PC-9 (cell line): ENCODE measurements at regions not wholly inside any gene's neighbourhood (a gene's known extent, or its start where the extent isn't known, plus 50 kb on each side); places are given as distances from the start of the nearest gene placed in this dataset.

Experiments used
- BruUV-seq: library from RNA; stranded (reverse); fragments of 400-500 nt; replicated peaks from 2 replicates; lab custom pipeline; 2021; lab: Mats Ljungman, UMichigan
- CTCF ChIA-PET: fragments of 300-600 bp; sonication (Branson Sonifier 250); formaldehyde crosslinking; loops from one replicate; lab custom pipeline; 2022; ENCODE audit warnings: antibody characterized with exemption; lab: Charles Lee
- POLR2A ChIA-PET: fragments of 300-600 bp; sonication (Branson Sonifier 250); formaldehyde crosslinking; loops from one replicate; lab custom pipeline; 2022; ENCODE audit warnings: antibody characterized with exemption; ENCODE audit not compliant: unreplicated experiment; lab: Charles Lee
- DNase-seq, 2 experiments: peaks; one replicate each; pipeline versions ENCODE4 v3.0.0 to v3.0.0-alpha.2; 2015 to 2022; ENCODE audit warnings: mixed read lengths in 1 of 2
- H2AFZ ChIP-seq: fragments of 200-600 bp; sonication (generic); 2 replicates; pipeline ENCODE4 v1.8.1; 2017; ENCODE audit warnings: antibody characterized with exemption
- H3F3A ChIP-seq: fragments of 200-600 bp; sonication (generic); 2 replicates; pipeline ENCODE4 v1.8.1; 2017; ENCODE audit warnings: antibody characterized with exemption, mild to moderate bottlenecking, low read depth; ENCODE audit not compliant: insufficient read depth
- H3K27ac ChIP-seq: fragments of 200-600 bp; sonication (generic); 2 replicates; pipeline ENCODE4 v1.6.1; 2016; ENCODE audit warnings: mixed run types
- H3K27me3 ChIP-seq: fragments of 200-600 bp; sonication (generic); 2 replicates; pipeline ENCODE4 v1.6.1; 2016; ENCODE audit warnings: low read depth, mixed run types; ENCODE audit not compliant: insufficient read depth
- H3K36me3 ChIP-seq: fragments of 200-600 bp; sonication (generic); 2 replicates; pipeline ENCODE4 v1.6.1; 2016; ENCODE audit warnings: low read depth, mixed run types
- H3K4me1 ChIP-seq: fragments of 200-600 bp; sonication (generic); replicated peaks from 2 replicates; pipeline ENCODE4 v1.6.1; 2016; ENCODE audit warnings: mixed run types; ENCODE audit not compliant: insufficient read depth
- H3K4me2 ChIP-seq: fragments of 200-600 bp; sonication (generic); 2 replicates; pipeline ENCODE4 v1.6.1; 2017; ENCODE audit warnings: mixed run types
- H3K4me3 ChIP-seq: fragments of 200-600 bp; sonication (generic); 2 replicates; pipeline ENCODE4 v1.6.1; 2016; ENCODE audit warnings: mixed run types
- H3K79me2 ChIP-seq: fragments of 200-600 bp; sonication (generic); 2 replicates; pipeline ENCODE4 v1.6.1; 2017; ENCODE audit warnings: low read depth, mixed run types
- H3K9me2 ChIP-seq: fragments of 200-600 bp; sonication (generic); 2 replicates; pipeline ENCODE4 v1.8.1; 2017; ENCODE audit warnings: mild to moderate bottlenecking; ENCODE audit not compliant: insufficient read depth
- H3K9me3 ChIP-seq: fragments of 200-600 bp; sonication (generic); 2 replicates; pipeline ENCODE4 v1.8.1; 2016; ENCODE audit warnings: low read depth; ENCODE audit not compliant: insufficient read depth
- H4K20me1 ChIP-seq: fragments of 200-600 bp; sonication (generic); 2 replicates; pipeline ENCODE4 v1.8.1; 2017; ENCODE audit not compliant: insufficient read depth
- CTCF ChIP-seq: fragments of 200-600 bp; sonication (generic); conservative IDR thresholded peaks from 2 replicates; pipeline ENCODE4 v1.6.1; 2017; ENCODE audit warnings: mixed run types, antibody characterized with exemption, mild to moderate bottlenecking, moderate library complexity
- EZH2 ChIP-seq: fragments of 200-600 bp; sonication (generic); IDR thresholded peaks from 2 replicates; pipeline ENCODE4 v1.8.0; 2017; ENCODE audit warnings: antibody characterized with exemption, low read depth
- intact Hi-C: fragments of 100-400 bp; cut with micrococcal nuclease; formaldehyde crosslinking; loops from one replicate; pipeline ENCODE4 v1.10.0; 2022; ENCODE audit not compliant: unreplicated experiment

GRCh38 chr2:162965191-162965590, 126.6 kb upstream of the KCNH7 start:
- H3K9me3 ChIP-seq = no peaks in the 10 kb centered on the region
- BruUV-seq = no TSS peak
- H3K4me1 ChIP-seq = no peaks in the 10 kb centered on the region
- no peaks in the 10 kb centered on the region for H3K27me3 ChIP-seq
- H3F3A ChIP-seq = no peaks in the 10 kb centered on the region
- no peaks in the 10 kb centered on the region for H3K9me2 ChIP-seq
- ChIA-PET POLR2A (no interaction called here), CTCF (no interaction called here)
- no peak overlapping the region for H3K27ac ChIP-seq
- DNase-seq = no peak
- intact Hi-C loops = no loop called here
- no peaks in the 10 kb centered on the region for H4K20me1 ChIP-seq
- H3K36me3 ChIP-seq = no peaks in the 10 kb centered on the region
- H3K4me3 ChIP-seq = no peak overlapping the region
- no peak overlapping the region for H2AFZ ChIP-seq
- no peak for TF ChIP-seq EZH2
- no peak for TF ChIP-seq CTCF
- H3K4me2 ChIP-seq = no peak overlapping the region
- no peaks in the 10 kb centered on the region for H3K79me2 ChIP-seq

GRCh38 chr2:162964513-162964912, 125.9 kb upstream of the KCNH7 start:
- ChIA-PET CTCF (no interaction called here), POLR2A (no interaction called here)
- TF ChIP-seq CTCF (no peak), EZH2 (no peak)
- H3K9me3 ChIP-seq = no peaks in the 10 kb centered on the region
- H4K20me1 ChIP-seq = no peaks in the 10 kb centered on the region
- no peaks in the 10 kb centered on the region for H3K4me1 ChIP-seq
- H3K27me3 ChIP-seq = no peaks in the 10 kb centered on the region
- BruUV-seq = no TSS peak
- intact Hi-C loops = no loop called here
- no peak overlapping the region for H3K27ac ChIP-seq
- H3K4me3 ChIP-seq = no peak overlapping the region
- H3K4me2 ChIP-seq = no peak overlapping the region
- no peaks in the 10 kb centered on the region for H3F3A ChIP-seq
- H3K9me2 ChIP-seq = no peaks in the 10 kb centered on the region
- no peak for DNase-seq
- no peaks in the 10 kb centered on the region for H3K79me2 ChIP-seq
- no peak overlapping the region for H2AFZ ChIP-seq
- H3K36me3 ChIP-seq = no peaks in the 10 kb centered on the region

- no peak overlapping the region for H3K27ac ChIP-seq
- H3K9me3 ChIP-seq = no peaks in the 10 kb centered on the region
- no peaks in the 10 kb centered on the region for H3K36me3 ChIP-seq
- intact Hi-C loops = no loop called here
- H3K4me1 ChIP-seq = no peaks in the 10 kb centered on the region
- ChIA-PET CTCF (no interaction called here), POLR2A (no interaction called here)
- H3K9me2 ChIP-seq = no peaks in the 10 kb centered on the region
- no peaks in the 10 kb centered on the region for H3K27me3 ChIP-seq
- H3K4me2 ChIP-seq = no peak overlapping the region
- no peaks in the 10 kb centered on the region for H4K20me1 ChIP-seq
- H2AFZ ChIP-seq = no peak overlapping the region
- BruUV-seq = no TSS peak
- H3F3A ChIP-seq = no peaks in the 10 kb centered on the region
- H3K4me3 ChIP-seq = no peak overlapping the region
- no peak for DNase-seq
- no peaks in the 10 kb centered on the region for H3K79me2 ChIP-seq
- no peak for TF ChIP-seq CTCF
- no peak for TF ChIP-seq EZH2
These were observed 124.6 kb upstream of the KCNH7 start for GRCh38 chr2:162963156-162963555.
